ENCODE measurements at regions not wholly inside any gene's neighbourhood (a gene's known extent, or its start where the extent isn't known, plus 50 kb on each side); places are given as distances from the start of the nearest gene placed in this dataset.

DNA sequence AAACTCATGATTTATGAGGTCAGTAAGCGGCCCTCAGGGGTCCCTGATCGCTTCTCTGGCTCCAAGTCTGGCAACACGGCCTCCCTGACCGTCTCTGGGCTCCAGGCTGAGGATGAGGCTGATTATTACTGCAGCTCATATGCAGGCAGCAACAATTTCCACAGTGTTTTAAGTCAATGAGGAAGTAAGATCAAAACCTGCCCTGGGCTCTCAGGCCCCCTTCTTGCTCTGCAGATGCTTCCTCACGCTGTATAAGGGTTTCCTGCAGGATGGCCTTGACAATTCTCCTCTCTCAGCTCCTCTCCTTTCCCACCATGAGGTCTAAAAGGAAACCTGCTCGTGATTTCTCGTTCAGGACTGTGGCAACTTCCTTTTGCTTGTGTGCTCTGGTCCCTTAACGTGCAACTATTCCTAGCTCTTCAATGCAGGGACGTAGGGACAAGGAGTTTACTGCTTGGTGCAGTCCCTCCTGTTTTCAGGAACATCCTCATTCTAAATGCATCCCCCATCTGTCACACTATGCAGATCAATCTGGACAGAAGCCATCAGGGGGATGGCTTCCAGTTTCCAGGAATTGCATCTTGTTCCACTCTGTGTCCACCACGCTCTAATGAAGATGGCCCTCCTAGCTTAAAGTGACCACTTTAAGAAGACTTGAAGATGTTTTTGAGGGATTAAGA, 64.3 kb upstream of the IGLL5 start:
- DNase-seq (ENCODE audit: low spot score), result no peak

GRCh38 chr22:22824340-22825212, 63.0 kb upstream of the IGLL5 start:
- DNase-seq (ENCODE audit: low spot score), result no peak

- no peak for DNase-seq (ENCODE audit: low spot score)
These were observed 62.4 kb upstream of the IGLL5 start for GRCh38 chr22:22825213-22825593.

- DNase-seq (ENCODE audit: low spot score), result no peak
These were observed 60.3 kb upstream of the IGLL5 start for GRCh38 chr22:22827187-22827939.

- DNase-seq (ENCODE audit: low spot score), result no peak
These were observed 57.4 kb upstream of the IGLL5 start for GRCh38 chr22:22830193-22830592.

GRCh38 chr22:22830957-22831688, 56.5 kb upstream of the IGLL5 start:
- no peak for DNase-seq (ENCODE audit: low spot score)

GRCh38 chr22:22833059-22833458, 54.6 kb upstream of the IGLL5 start:
- no peak for DNase-seq (ENCODE audit: low spot score)

DNA sequence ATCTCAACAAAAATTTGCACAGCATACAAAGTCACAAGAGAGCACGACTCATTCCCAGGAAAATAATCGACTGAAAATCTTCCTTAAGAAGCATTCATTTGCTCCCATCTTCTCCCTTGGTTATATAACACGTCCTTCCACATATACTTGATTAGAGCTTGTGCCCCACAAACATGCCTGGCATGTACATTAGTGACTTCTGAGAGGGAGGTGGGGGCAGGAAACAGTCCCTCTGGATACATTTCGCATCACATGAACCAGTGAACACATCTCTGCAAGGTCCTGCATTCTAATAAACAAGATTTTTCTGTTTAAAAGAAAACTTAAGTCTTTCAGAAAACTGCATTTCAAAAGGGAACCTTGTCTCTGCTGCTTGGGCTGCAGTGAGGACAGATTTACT, 54.1 kb upstream of the IGLL5 start:
- DNase-seq (ENCODE audit: low spot score), result no peak

DNA sequence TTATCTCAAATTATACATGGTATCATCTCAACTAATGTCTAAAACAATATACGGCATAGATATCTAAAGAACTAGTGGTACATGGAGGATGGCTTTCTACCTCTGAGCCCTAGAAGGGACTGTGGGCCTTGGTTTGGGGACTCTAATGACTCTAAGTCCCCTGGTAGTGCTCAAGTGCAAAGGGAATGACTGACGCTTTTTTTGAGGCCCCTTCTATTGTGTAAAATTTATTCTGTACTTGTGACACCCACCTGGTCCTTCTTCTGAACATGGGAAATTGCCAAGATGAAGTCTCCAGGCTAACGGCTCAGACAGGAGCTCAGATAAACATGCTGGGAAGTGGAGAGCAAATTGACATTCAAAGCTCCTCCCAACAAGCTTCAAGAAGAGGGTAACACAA, 53.4 kb upstream of the IGLL5 start:
- DNase-seq (ENCODE audit: low spot score), result no peak

GRCh38 chr22:22834783-22835182, 52.8 kb upstream of the IGLL5 start:
- no peak for DNase-seq (ENCODE audit: low spot score)

- no peak for DNase-seq (ENCODE audit: low spot score)
These were observed 52.4 kb upstream of the IGLL5 start for GRCh38 chr22:22835242-22835641.

DNA sequence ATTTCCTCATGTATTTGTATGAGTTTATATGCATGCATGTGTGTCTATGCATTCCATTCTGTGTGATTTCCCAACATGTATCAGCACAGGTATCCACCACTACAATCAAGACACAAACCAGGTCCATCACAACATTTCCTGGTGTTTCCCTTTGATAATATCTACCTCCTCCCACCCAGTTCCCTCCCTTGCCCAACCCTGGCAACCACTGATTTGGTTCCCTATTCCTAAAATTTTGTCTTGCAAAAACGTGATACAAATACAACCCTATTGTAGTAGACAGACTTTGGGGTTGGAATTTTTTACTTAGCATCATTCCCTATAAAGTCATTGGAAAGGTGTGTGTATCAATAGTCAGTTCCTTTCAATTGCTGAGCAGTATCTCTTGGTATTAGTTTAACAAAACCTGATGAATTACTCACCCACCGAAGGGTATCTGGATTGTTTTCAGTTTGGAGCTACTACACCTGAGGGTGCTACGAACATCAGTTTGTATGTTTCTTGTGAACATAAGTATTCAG, 51.8 kb upstream of the IGLL5 start:
- no peak for DNase-seq (ENCODE audit: low spot score)

DNA sequence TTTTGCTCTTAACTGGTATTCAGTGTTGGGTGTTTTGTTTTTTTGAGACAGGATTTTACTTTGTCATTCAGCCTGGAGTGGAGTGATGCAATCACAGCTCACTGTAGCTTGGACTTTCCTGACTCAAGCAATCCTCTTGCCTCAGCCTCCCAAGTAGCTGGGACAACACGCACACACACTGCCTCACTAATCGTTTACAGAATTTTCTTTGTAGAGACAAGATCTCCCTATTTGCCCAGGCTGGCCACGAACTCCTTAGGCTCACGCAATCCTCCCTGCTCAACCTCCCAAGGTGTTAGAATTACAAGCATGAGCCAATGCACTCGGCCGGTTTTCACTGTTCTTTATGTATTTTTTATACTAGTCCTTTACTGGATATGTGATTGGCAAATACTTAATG, 51.0 kb upstream of the IGLL5 start:
- no peak for DNase-seq (ENCODE audit: low spot score)

All from hematopoietic multipotent progenitor cell treated with erythropoietin and hydrocortisone succinate and interleukin-3 and kit ligand, for 17 days (in vitro differentiated cells).